Endodermal cell (in vitro differentiated cells): ENCODE measurements at regions not wholly inside any gene's neighbourhood (a gene's known extent, or its start where the extent isn't known, plus 50 kb on each side); places are given as distances from the start of the nearest gene placed in this dataset.

Experiments used
- DNase-seq: peaks from one replicate; pipeline ENCODE4 v3.0.0-alpha.2; 2017
- H3K27ac ChIP-seq: 2 replicates; pipeline ENCODE4 v1.5.1; 2013; ENCODE audit warnings: mild to moderate bottlenecking, low read depth, low read length, moderate library complexity
- H3K27me3 ChIP-seq: 2 replicates; pipeline ENCODE4 v1.6.1; 2013; ENCODE audit warnings: mild to moderate bottlenecking, low read length, moderate library complexity; ENCODE audit not compliant: insufficient read depth, control insufficient read depth, poor library complexity, severe bottlenecking
- H3K36me3 ChIP-seq: 2 replicates; pipeline ENCODE4 v1.7.0; 2013; ENCODE audit warnings: mild to moderate bottlenecking, low read length, moderate library complexity; ENCODE audit not compliant: control insufficient read depth, insufficient read depth
- H3K4me1 ChIP-seq: one replicate; pipeline ENCODE4 v1.7.0; 2013; ENCODE audit warnings: low read length; ENCODE audit not compliant: control insufficient read depth, insufficient read depth
- H3K4me3 ChIP-seq: 2 replicates; pipeline ENCODE4 v1.5.1; 2013; ENCODE audit warnings: mild to moderate bottlenecking, low read length, moderate library complexity
- H3K9ac ChIP-seq: 2 replicates; pipeline ENCODE4 v1.6.1; 2013; ENCODE audit warnings: mild to moderate bottlenecking, low read length, moderate library complexity; ENCODE audit not compliant: poor library complexity, severe bottlenecking; ENCODE audit errors: extremely low read depth
- H3K9me3 ChIP-seq: 2 replicates; pipeline ENCODE4 v1.6.1; 2013; ENCODE audit warnings: mild to moderate bottlenecking, low read length, moderate library complexity; ENCODE audit not compliant: control insufficient read depth
- H3K27ac Mint-ChIP-seq: 2 replicates; pipeline ENCODE4 v1.8.0; 2020; ENCODE audit warnings: mixed read lengths
- H3K27me3 Mint-ChIP-seq: 2 replicates; pipeline ENCODE4 v1.8.0; 2021; ENCODE audit warnings: mild to moderate bottlenecking, mixed read lengths; ENCODE audit not compliant: insufficient read depth
- H3K36me3 Mint-ChIP-seq: 2 replicates; pipeline ENCODE4 v1.8.0; 2020; ENCODE audit warnings: low read depth, mixed read lengths
- H3K4me1 Mint-ChIP-seq: 2 replicates; pipeline ENCODE4 v1.8.0; 2020; ENCODE audit warnings: mixed read lengths
- H3K4me3 Mint-ChIP-seq: 2 replicates; pipeline ENCODE4 v1.8.0; 2020; ENCODE audit warnings: mild to moderate bottlenecking, moderate library complexity, mixed read lengths
- H3K9me3 Mint-ChIP-seq: 2 replicates; pipeline ENCODE4 v1.8.0; 2020; ENCODE audit warnings: mild to moderate bottlenecking, mixed read lengths
- WGBS, 2 experiments: methylation state at CpG; one replicate each; pipeline versions ENCODE4 v1.1.5 to v1.1.7; 2013; ENCODE audit warnings: missing lambda C conversion rate in 2 of 2, mixed read lengths in 1 of 2; ENCODE audit not compliant: insufficient coverage in 1 of 2, insufficient read length in 1 of 2; 5-methylcytosine and 5-hydroxymethylcytosine counted together
- TF ChIP-seq, protein P1 (sequence below): fragments of 200-600 bp; sonication (generic); conservative IDR thresholded peaks from 2 replicates; pipeline ENCODE4 v1.5.0; 2021; ENCODE audit warnings: antibody characterized with exemption, mild to moderate bottlenecking

GRCh38 chr12:91923864-91924263 is 221.8 kb downstream of the BTG1 start:
- 92 to 98% methylated on average over 16 to 31 of the region's 31 CpGs for WGBS, 2 experiments
- no peaks in the 10 kb centered on the region for H3K27me3 Mint-ChIP-seq
- Histone ChIP-seq H3K36me3 (no peaks in the 10 kb centered on the region), H3K4me1 (peaks cover 6% of the 10 kb centered on the region), H3K27me3 (no peaks in the 10 kb centered on the region), H3K9me3 (no peaks in the 10 kb centered on the region), H3K9ac (no peak overlapping the region), H3K4me3 (no peak overlapping the region), H3K27ac (no peak overlapping the region)
- H3K36me3 Mint-ChIP-seq: no peaks in the 10 kb centered on the region
- no peak for DNase-seq
- no peak overlapping the region for H3K27ac Mint-ChIP-seq
- TF ChIP-seq, protein P1, sequence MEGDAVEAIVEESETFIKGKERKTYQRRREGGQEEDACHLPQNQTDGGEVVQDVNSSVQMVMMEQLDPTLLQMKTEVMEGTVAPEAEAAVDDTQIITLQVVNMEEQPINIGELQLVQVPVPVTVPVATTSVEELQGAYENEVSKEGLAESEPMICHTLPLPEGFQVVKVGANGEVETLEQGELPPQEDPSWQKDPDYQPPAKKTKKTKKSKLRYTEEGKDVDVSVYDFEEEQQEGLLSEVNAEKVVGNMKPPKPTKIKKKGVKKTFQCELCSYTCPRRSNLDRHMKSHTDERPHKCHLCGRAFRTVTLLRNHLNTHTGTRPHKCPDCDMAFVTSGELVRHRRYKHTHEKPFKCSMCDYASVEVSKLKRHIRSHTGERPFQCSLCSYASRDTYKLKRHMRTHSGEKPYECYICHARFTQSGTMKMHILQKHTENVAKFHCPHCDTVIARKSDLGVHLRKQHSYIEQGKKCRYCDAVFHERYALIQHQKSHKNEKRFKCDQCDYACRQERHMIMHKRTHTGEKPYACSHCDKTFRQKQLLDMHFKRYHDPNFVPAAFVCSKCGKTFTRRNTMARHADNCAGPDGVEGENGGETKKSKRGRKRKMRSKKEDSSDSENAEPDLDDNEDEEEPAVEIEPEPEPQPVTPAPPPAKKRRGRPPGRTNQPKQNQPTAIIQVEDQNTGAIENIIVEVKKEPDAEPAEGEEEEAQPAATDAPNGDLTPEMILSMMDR: no peak
- no peak overlapping the region for H3K4me3 Mint-ChIP-seq
- peaks cover 4% of the 10 kb centered on the region for H3K9me3 Mint-ChIP-seq
- peaks cover 12% of the 10 kb centered on the region for H3K4me1 Mint-ChIP-seq

DNA sequence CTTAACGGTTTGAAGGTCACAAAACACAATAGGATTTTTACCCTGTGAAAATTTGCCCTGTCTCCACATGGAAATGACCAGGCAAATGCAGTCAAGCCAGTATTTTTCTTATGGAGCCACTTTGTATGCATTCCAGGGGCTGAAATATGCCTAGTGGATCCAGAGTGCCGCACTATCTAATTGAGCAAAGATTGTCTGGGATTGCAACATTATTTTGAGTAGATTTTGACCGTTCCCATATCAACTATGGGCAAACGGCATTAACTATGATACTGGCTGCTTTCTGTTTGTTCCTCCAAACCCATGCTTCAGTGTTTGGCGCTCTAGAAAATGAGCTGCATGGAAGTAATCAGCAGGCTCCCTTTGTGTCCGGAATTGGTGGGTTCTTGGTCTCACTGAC is 223.0 kb downstream of the BTG1 start:
- Mint-ChIP-seq H3K9me3 (peaks cover 4% of the 10 kb centered on the region), H3K36me3 (no peaks in the 10 kb centered on the region), H3K4me3 (no peak overlapping the region), H3K4me1 (peaks cover 12% of the 10 kb centered on the region), H3K27me3 (no peaks in the 10 kb centered on the region), H3K27ac (no peak overlapping the region)
- Histone ChIP-seq H3K9me3 (no peaks in the 10 kb centered on the region), H3K4me3 (no peak overlapping the region), H3K9ac (no peak overlapping the region), H3K36me3 (no peaks in the 10 kb centered on the region), H3K27me3 (no peaks in the 10 kb centered on the region), H3K27ac (no peak overlapping the region), H3K4me1 (peaks cover 6% of the 10 kb centered on the region)
- no peak for DNase-seq
- WGBS, 2 experiments: 93 to 96% methylated on average over 6 of the region's 6 CpGs
- TF ChIP-seq, protein P1: no peak

DNA sequence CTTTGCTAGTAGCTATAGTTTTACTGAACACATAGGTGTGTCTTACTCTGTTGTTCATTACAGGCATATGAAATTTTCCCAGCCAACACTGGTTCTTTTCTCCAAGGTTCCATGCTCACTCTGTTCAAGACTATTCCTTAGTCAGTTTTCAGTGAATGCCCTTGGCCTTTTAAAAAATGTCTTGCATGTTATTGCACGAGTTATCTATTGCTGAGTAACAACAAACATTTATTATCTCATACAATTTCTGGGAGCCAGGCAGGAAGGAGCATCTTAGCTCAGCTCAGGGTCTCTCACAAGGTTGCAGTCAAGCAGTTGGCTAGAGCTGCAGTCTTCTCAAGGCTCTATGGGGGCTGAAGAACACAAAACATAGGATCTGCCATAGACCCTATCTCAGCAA is 223.5 kb downstream of the BTG1 start:
- Histone ChIP-seq H3K9ac (no peak overlapping the region), H3K36me3 (no peaks in the 10 kb centered on the region), H3K27ac (no peak overlapping the region), H3K9me3 (no peaks in the 10 kb centered on the region), H3K27me3 (no peaks in the 10 kb centered on the region), H3K4me1 (peaks cover 6% of the 10 kb centered on the region), H3K4me3 (no peak overlapping the region)
- Mint-ChIP-seq H3K36me3 (no peaks in the 10 kb centered on the region), H3K27ac (no peak overlapping the region), H3K4me3 (no peak overlapping the region), H3K4me1 (peaks cover 12% of the 10 kb centered on the region), H3K27me3 (no peaks in the 10 kb centered on the region), H3K9me3 (peaks cover 4% of the 10 kb centered on the region)
- TF ChIP-seq, protein P1: no peak
- 86 to 91% methylated on average over 1 of the region's 1 CpG for WGBS, 2 experiments
- no peak for DNase-seq
